Right ventricle myocardium inferior (tissue), 1 donor: ENCODE measurements at regions not wholly inside any gene's neighbourhood (a gene's known extent, or its start where the extent isn't known, plus 50 kb on each side); places are given as distances from the start of the nearest gene placed in this dataset.

Source experiments
- ATAC-seq: fragments of 200-7000 bp; cut with Tn5 transposase; one replicate; pipeline ENCODE4 v1.9.1; 2020; ENCODE audit warnings: mild to moderate bottlenecking, moderate library complexity
- DNase-seq: peaks from one replicate; pipeline ENCODE4 v3.0.0; 2021; ENCODE audit errors: missing footprints
- intact Hi-C: fragments of 100-400 bp; cut with DNase I; formaldehyde crosslinking; loops from one replicate; pipeline ENCODE4 v1.11.0; 2022
- donor health status: DM: no; HTN: yes; CAD: no; lungs with severe emphysema.

DNA sequence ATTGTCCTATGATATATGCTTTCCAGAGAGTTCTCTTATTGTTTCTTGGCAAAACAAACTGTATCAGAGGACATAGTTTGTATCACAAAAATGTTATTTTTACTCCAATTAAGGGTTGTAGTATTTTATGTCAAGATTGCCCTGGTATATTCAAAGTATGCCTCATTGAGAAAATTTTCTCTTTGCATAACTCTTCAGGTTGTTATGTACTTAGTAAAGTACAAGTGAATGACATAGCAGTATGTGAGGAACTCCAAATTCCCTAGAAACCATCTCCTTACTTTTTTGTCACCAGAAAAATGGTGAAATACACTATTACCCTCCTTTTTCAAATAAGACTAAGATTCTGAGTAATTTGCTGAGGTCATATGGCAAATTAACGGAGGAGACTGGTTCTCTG is 355.3 kb downstream of the NFIB start:
- intact Hi-C loops = no loop called here
- ATAC-seq (no peak), DNase-seq (no peak)

DNA sequence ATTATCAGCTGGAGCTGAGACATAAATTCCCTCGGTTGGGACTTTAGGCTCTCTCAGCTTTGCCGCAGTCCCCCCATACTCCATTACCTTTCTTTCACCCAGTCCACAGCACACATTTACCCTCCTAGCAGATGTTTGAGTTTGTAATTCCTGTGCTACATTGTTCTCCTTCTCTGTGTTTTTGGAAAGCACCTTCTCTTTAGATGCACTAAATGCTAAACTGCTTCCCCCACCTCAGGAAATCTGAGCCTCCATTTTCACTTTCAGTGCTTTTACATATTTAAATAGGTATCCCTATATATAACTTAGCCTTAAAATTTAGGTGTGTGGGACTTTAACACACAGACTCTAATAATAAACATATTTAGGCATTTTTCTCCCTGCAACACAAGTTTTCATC is 356.9 kb downstream of the NFIB start:
- no peak for DNase-seq
- ATAC-seq = no peak
- intact Hi-C loops = no loop called here

DNA sequence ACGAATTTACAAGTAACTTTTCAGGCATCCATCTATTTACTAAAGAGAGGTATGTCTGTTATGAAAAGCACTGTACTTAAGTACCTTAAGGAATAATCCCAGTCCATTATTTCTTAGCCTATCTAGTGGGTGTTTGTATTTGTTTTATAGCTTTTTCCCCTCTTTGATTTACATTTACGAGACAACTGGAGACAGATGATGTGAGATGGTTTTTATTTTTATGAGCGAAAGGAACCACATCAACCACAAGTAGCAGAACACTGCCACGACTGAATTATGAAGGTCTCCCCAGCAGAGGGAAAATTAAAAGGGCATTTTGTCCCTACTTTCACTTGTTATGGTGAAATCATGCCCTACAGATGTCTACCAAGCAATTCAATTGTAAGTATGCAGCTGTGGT is 357.8 kb downstream of the NFIB start:
- DNase-seq = no peak
- no peak for ATAC-seq
- intact Hi-C loops = no loop called here

DNA sequence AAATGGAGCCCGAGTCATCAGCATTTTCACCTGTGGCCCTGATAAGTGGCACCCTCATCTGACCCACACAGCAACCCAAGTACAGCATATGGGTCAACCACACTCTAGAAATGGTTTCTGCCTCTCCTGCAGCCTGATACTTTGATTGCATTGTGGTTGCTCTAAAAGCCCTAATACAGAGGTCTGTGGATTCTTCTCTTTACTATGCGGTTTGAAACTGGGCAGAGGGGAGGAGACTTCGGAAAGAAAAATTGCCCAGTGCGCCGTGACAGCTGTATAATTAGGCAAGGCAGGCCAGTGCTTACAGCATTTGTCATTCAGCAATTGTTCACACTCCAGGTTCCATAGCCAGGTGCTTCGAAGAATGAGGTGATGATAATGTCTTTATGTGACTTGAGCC is 361.0 kb downstream of the NFIB start:
- no peak for DNase-seq
- intact Hi-C loops = no loop called here

DNA sequence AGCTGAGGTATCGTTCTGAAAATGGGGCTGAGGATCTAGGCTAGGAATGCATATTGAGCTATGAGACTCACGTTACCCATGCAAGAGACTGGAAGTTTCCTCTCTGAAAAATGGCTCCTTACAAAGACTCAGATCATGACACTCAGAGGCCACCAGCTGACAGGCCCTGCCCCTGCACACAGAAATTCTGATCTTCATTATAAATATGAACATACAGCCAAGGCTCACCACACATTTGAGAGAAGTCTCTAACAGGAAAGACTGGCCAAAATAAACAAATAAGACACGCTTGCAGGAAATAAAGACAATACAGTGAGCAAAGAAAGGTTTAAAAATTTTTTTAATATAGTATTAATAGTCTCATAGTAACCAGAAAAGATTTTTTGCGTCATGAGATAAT is 365.9 kb downstream of the NFIB start:
- DNase-seq = no peak
- intact Hi-C loops = no loop called here
- ATAC-seq = no peak

More for the DNA sequence above, 361.0 kb downstream of the NFIB start:
- ATAC-seq = no peak

DNA sequence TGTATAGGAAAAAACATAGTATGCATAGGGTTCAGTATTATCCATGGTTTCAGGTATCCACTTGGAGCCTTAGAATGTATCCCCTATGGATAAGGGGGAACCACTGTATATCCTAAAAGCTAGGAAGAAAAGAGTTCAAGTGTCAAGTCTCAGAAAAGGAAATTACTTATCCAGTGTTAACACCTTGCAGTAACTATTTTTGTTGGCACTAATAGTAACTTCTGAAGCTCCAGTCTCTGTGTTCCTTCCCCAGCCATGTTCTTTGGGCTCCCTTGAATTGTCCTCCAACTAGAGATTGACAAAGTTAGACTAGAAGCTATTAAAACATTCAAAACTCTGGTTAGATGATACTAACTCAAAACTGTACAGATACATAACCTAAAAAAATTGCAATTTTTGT is 370.8 kb downstream of the NFIB start:
- DNase-seq = no peak
- intact Hi-C loops = no loop called here
- no peak for ATAC-seq

DNA sequence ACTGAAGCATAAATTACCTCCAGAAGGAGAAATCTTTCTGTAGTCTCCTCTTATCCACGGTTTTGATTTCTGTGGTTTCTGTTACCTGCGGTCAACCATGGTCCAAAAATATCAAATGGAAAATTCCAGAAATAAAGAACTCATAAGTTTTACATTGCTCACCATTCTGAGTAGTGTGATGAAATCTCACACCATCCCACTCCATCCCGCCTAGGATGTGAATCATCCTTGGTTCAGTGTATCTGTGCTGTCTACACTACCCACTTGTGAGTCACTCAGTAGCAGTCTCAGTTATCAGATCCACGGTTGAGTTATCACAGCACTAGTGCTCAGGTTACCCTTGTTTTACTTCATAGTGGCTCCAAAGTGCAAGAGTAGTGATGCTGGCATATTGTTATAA is 371.2 kb downstream of the NFIB start:
- peak; percentile 56 for ATAC-seq
- intact Hi-C loops = no loop called here
- DNase-seq = no peak

DNA sequence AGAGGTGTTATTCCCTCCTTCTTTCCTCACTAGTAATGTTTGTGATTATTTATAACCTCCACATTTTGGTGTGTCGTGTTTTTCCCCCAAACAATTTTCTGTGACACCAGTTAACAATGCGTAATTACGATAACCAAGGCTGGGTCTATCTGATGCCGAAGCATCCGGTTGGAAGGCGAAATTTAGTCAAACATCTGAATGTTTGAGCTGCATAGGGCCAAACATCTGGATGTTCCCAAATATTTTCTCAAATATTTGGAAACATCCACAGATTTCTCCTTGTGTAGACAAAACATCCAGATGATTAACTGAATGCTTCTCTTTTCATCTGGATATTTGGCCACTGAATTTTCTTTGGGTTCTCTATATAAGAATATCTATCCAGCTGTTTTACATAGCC is 371.7 kb downstream of the NFIB start:
- intact Hi-C loops = no loop called here
- DNase-seq = no peak
- no peak for ATAC-seq

DNA sequence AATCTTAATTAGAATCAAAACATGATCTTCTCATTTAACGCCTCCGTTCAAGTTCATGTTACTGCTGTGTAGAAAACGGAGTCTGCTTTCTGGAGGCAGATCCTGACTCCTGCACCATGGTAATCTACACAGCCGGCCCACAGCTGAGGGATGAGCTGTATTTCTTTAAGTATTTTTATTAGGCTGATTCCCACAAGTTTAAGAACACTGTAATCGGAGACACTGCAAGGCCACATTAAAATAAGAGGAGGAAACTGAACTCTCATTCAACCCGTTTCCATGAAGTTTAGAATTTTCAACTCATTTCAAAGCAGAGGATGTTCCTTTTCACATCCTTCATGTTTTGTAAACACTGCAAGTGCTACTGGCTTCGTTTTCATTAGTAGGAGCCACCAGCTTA is 372.2 kb downstream of the NFIB start:
- ATAC-seq (no peak), DNase-seq (no peak)
- intact Hi-C loops = no loop called here

DNA sequence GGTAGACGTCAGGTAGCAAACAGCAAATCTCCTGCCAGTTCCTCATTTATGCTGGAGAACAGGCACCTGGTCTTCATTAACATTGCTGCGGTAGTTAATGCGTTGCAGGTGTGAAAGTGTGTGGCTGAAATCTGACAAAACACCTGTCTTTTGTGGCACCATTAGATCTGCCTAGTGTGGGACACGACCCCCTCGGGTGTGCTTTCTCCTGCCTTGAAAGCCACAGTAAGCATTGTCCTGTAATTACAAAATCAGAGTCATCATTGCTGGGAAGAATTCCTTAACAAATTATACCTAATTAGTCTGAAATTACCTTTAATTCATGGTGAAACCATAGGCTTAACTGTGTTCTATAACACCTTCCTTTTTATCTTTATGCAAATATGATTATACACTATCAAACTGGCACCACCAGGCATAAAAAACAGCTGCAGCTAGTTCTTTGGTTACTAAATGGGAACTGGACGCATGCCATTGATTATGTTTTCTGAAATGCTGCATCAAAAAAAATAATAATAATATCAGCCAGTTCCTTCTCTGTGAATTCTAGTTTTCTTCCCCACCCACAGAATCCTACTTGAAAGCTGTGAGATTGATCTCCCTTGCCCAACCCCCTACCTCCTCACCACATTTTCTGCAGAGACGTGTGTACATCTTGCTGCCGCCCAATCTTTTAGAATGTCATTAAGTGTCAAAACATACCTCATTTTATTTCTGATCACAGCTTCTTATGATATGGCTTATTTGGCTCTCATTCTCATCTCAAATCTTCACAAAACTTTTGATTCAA is 374.0 kb downstream of the NFIB start:
- intact Hi-C loops = loop anchor here (10.0 kb wide), 1 partner anchor 495 kb away; no protein-coding TSS in a partner anchor
- DNase-seq (no peak), ATAC-seq (no peak)

DNA sequence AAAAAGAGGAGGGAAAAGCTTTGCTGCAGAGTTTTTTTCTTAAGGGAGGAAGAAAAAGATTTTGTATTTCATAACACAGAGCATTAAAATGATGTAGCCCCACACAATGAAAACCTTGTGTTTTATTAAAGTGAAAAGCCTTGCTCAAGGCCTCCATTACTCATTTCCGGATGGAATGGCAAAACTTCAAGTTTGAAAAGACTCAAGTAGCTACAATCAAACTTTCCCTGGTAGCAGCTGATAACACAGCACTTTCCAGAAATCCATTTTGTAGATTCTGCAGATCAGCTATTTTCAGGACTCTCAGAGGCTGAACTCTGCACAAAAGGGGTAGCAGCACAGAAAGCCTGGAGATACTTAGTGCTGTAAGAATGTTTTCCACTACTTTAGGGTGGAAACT is 374.8 kb downstream of the NFIB start:
- ATAC-seq (peak; percentile 85), DNase-seq (no peak)

DNA sequence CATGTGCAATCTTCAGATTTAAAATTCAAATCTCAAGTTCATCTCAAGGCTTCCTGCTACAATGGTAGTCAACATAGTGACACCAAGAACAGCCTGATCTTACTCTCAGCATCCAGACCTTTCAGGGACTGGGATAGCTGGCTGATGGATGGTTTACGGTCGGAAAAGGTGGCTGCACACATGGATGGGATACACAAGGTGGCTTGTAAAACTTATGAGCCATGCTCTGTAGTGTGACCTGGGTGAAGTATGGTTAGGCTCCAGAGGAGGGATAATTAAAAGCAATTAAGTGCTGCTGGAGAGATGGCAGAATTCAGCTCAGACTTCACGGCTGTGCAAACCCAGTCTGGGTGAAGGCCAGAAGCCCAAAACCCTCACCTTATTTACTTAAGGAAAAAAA is 379.5 kb downstream of the NFIB start:
- DNase-seq (no peak), ATAC-seq (no peak)
- intact Hi-C loops = loop anchor here (10.0 kb wide), 1 partner anchor 490 kb away; no protein-coding TSS in a partner anchor

More for the DNA sequence above, 374.8 kb downstream of the NFIB start:
- intact Hi-C loops = loop anchor here (10.0 kb wide), 1 partner anchor 494 kb away; no protein-coding TSS in a partner anchor

DNA sequence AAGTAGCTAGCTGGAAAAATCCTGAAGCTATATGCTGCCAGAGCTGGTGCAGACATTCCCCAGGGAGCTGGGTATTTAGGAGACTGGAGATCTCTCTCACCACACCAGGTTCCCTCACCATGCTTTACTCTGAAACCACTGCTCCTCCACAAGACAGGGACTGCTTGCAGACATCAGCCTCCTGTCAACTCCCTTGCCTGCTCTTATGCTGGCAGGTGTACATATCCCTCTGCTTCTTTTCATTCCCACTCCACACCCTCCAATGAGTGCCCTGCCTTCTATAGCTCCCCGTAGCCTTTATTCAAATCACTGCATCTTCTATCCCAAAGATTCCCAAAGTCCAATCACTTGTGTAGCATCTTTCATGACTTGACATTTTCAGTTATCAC is 380.7 kb downstream of the NFIB start:
- intact Hi-C loops = loop anchor here (10.0 kb wide), 1 partner anchor 488 kb away; no protein-coding TSS in a partner anchor
- ATAC-seq (peak; percentile 47), DNase-seq (no peak)

DNA sequence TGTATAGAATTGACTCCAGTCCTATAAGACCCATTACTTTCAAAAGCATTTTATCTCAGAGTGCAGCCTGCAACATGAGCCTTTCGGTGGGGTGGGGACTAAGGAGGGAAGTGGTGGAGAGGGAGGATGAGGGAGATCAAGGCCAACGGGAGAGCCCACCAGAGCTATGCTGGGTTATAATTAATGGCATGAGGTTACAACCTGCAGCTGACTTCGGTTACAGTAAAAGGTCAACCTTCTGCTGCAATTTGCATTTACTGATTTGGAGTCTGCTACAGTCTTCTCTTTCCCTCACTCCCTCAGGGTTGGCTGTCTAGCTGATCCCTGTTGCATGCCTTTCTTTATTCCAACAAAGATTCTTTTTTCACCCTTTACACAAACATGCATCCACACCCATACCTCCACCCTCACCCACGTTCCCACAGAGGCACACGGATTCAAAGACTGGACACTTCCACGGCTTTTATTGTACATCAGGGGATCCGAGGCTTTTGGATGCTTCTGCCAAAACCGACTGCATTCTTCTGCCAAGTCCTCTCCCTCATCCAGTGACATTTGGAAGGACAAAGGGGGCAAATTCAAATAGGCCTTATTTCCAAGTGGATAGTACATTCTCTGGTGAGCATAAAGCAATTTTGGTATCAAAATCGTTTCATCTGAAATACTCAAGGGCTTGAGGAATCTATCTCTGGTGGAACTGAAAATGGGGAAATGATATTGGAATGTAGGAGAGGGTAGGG is 381.2 kb downstream of the NFIB start:
- intact Hi-C loops = loop anchor here (10.0 kb wide), 1 partner anchor 488 kb away; no protein-coding TSS in a partner anchor
- ATAC-seq = peak; percentile 28
- DNase-seq = no peak

DNA sequence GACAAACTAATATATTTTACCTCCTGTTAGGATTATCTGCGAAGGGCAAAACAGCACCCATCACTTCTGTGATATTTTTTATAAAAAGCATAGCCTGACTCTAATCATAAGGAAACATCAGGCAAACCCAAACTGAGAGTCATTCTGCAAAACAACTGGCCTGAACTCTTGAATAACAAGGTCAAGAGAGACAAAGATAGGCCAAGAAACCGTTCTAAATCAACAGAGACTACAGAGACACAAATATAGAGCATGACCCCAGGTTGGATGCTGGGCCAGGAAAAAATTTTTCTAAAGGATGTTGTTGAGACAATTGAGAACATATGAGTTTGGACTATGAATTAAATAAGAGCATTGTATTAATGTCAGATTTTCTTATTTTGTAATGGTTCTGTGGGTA is 384.9 kb downstream of the NFIB start:
- intact Hi-C loops = loop anchor here (10.0 kb wide), 1 partner anchor 144 kb away; no protein-coding TSS in a partner anchor
- ATAC-seq = no peak
- no peak for DNase-seq

DNA sequence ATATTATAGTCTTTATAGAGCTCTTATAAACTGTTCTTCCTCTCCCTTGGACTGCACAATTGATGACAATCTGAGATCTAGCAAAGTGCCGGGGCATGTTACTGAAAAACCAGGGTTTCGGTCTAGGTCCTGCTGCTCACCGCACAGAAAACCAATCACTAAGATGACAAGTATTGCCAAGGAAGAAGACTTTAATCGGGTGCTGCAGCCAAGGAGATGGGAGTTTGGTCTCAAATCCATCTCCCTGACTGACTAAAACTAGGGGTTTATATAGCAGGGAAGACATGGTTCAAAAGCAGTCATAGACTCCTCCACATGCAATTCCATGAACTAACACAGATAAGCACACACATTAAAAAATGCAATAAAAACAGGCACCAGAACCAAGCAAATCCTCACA is 390.6 kb downstream of the NFIB start:
- intact Hi-C loops = loop anchor here (10.0 kb wide), 1 partner anchor 139 kb away; no protein-coding TSS in a partner anchor
- DNase-seq (no peak), ATAC-seq (no peak)

DNA sequence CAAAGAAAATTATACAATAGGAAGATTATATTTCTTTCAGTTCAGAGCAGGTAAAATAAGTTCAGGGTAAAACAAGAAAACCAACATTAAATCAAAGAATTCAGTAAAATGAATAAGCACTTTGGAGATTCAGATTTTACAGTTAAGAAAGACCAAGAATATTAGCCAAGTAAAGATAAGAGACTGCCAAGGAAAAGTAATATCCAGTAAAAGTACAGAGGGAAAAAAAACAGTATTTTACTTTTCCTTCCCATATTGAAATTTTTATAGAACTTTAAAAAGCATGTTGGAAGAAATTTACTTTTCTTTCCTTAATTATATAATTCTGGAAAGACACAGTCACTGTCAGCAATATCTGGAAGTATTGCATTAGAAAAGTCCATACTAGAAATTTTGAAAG is 393.4 kb downstream of the NFIB start:
- intact Hi-C loops = loop anchor here (10.0 kb wide), 1 partner anchor 136 kb away; no protein-coding TSS in a partner anchor
- DNase-seq (no peak), ATAC-seq (no peak)

DNA sequence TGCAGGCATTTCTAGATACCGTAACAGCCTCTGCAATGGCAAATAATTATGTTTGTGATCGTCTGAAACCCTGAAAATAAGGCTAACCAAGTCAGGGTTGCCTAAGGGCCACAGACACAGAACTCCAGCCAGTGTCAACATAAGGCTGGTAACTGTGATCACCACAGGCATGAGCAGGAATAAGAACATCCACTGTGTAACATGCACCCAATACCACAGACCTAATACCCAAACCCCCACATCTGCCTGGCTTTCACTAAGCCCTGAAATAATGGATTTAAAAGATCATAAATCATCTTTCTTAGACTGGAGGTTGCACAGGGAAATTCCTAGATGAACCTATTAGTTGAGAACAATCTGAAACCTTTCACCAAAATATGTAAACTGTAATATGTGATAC is 394.5 kb downstream of the NFIB start:
- intact Hi-C loops = loop anchor here (5.0 to 10.0 kb wide), 5 partner anchors 48 to 398 kb away; no protein-coding TSS in a partner anchor
- no peak for DNase-seq
- no peak for ATAC-seq

DNA sequence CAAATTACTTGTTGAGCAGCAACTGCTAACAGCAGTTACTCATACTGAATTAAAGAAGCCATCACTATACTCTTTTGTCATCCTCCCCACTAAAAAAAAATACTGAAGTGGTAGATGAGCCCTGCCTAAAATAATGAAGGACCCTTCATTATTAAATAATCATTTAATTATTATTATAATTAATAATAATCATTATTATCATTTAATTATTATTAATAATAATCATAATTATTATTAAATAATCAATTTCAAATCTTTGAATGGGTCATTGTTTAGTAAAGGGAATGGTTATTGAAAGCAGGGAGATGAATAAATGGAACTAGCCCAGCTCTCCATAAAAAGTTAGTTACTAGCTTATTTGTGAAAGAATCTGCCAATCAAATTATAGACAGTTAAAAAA is 396.4 kb downstream of the NFIB start:
- intact Hi-C loops = loop anchor here (5.0 to 10.0 kb wide), 5 partner anchors 50 to 400 kb away; no protein-coding TSS in a partner anchor
- DNase-seq = no peak
- ATAC-seq = no peak
